ENCODE measurements at regions not wholly inside any gene's neighbourhood (a gene's known extent, or its start where the extent isn't known, plus 50 kb on each side); places are given as distances from the start of the nearest gene placed in this dataset.

GRCh38 chr6:142013287-142013686 lies 119.4 kb upstream of the GJE1 start:
- Histone ChIP-seq H3K4me1 (ENCODE audit: insufficient read depth) (no peaks in the 10 kb centered on the region), H3K9me3 (ENCODE audit: low read depth) (no peaks in the 10 kb centered on the region), H3K9me2 (replicated peaks; ENCODE audit: insufficient read depth) (no peaks in the 10 kb centered on the region), H2AFZ (no peak overlapping the region), H3K27ac (no peak overlapping the region), H4K20me1 (ENCODE audit: insufficient read depth, poor library complexity, severe bottlenecking) (no peaks in the 10 kb centered on the region), H3K36me3 (replicated peaks; ENCODE audit: insufficient read depth, low read depth) (no peaks in the 10 kb centered on the region), H3K4me2 (no peak overlapping the region), H3K27me3 (no peaks in the 10 kb centered on the region), H3K4me3 (no peak overlapping the region), H3K79me2 (no peaks in the 10 kb centered on the region)
- TF ChIP-seq CTCF (IDR thresholded peaks at IDR 0.05; ENCODE audit: poor library complexity) = no peak
- no peak for TF ChIP-seq EZH2 (IDR thresholded peaks at IDR 0.05; ENCODE audit: borderline replicate concordance)
- no peak for TF ChIP-seq EZH2phosphoT487 (IDR thresholded peaks at IDR 0.05; ENCODE audit: low read depth, severe bottlenecking, unreplicated experiment)
- no peak for DNase-seq (ENCODE audit: low spot score)

- Histone ChIP-seq H3K4me2 (no peak overlapping the region), H3K27me3 (no peaks in the 10 kb centered on the region), H4K20me1 (ENCODE audit: insufficient read depth, poor library complexity, severe bottlenecking) (no peaks in the 10 kb centered on the region), H3K36me3 (replicated peaks; ENCODE audit: insufficient read depth, low read depth) (no peaks in the 10 kb centered on the region), H2AFZ (no peak overlapping the region), H3K27ac (no peak overlapping the region), H3K9me2 (replicated peaks; ENCODE audit: insufficient read depth) (no peaks in the 10 kb centered on the region), H3K79me2 (no peaks in the 10 kb centered on the region), H3K4me3 (no peak overlapping the region), H3K9me3 (ENCODE audit: low read depth) (no peaks in the 10 kb centered on the region), H3K4me1 (ENCODE audit: insufficient read depth) (no peaks in the 10 kb centered on the region)
- DNase-seq (ENCODE audit: low spot score) = no peak
- TF ChIP-seq EZH2phosphoT487 (IDR thresholded peaks at IDR 0.05; ENCODE audit: low read depth, severe bottlenecking, unreplicated experiment) (no peak), EZH2 (IDR thresholded peaks at IDR 0.05; ENCODE audit: borderline replicate concordance) (no peak), CTCF (IDR thresholded peaks at IDR 0.05; ENCODE audit: poor library complexity) (no peak)
- WGBS (ENCODE audit: low lambda C conversion rate, missing lambda C conversion rate) = 61% methylated on average over 1 of the region's 1 CpG
Observed at GRCh38 chr6:142011775-142012174, 121.0 kb upstream of the GJE1 start.

- H3K27ac ChIP-seq = no peak overlapping the region
- no peaks in the 10 kb centered on the region for H3K9me3 ChIP-seq (ENCODE audit: low read depth)
- no peak overlapping the region for H3K4me3 ChIP-seq
- no peak for TF ChIP-seq EZH2phosphoT487 (IDR thresholded peaks at IDR 0.05; ENCODE audit: low read depth, severe bottlenecking, unreplicated experiment)
- no peak for TF ChIP-seq CTCF (IDR thresholded peaks at IDR 0.05; ENCODE audit: poor library complexity)
- no peak for TF ChIP-seq EZH2 (IDR thresholded peaks at IDR 0.05; ENCODE audit: borderline replicate concordance)
- no peaks in the 10 kb centered on the region for H3K4me1 ChIP-seq (ENCODE audit: insufficient read depth)
- no peaks in the 10 kb centered on the region for H3K27me3 ChIP-seq
- H3K9me2 ChIP-seq (replicated peaks; ENCODE audit: insufficient read depth) = no peaks in the 10 kb centered on the region
- H3K4me2 ChIP-seq = no peak overlapping the region
- no peaks in the 10 kb centered on the region for H3K79me2 ChIP-seq
- H3K36me3 ChIP-seq (replicated peaks; ENCODE audit: insufficient read depth, low read depth) = no peaks in the 10 kb centered on the region
- H2AFZ ChIP-seq = no peak overlapping the region
- no peak for DNase-seq (ENCODE audit: low spot score)
- no peaks in the 10 kb centered on the region for H4K20me1 ChIP-seq (ENCODE audit: insufficient read depth, poor library complexity, severe bottlenecking)
Observed at GRCh38 chr6:142011156-142011555, 121.6 kb upstream of the GJE1 start.

- Histone ChIP-seq H2AFZ (no peak overlapping the region), H3K4me2 (no peak overlapping the region)
Observed at GRCh38 chr6:142009647-142010046, 123.1 kb upstream of the GJE1 start.

More at GRCh38 chr6:142009647-142010046, 123.1 kb upstream of the GJE1 start:
- no peaks in the 10 kb centered on the region for H4K20me1 ChIP-seq (ENCODE audit: insufficient read depth, poor library complexity, severe bottlenecking)
- H3K9me3 ChIP-seq (ENCODE audit: low read depth) = no peaks in the 10 kb centered on the region
- no peaks in the 10 kb centered on the region for H3K36me3 ChIP-seq (replicated peaks; ENCODE audit: insufficient read depth, low read depth)
- TF ChIP-seq EZH2phosphoT487 (IDR thresholded peaks at IDR 0.05; ENCODE audit: low read depth, severe bottlenecking, unreplicated experiment) = no peak
- TF ChIP-seq CTCF (IDR thresholded peaks at IDR 0.05; ENCODE audit: poor library complexity) = no peak
- TF ChIP-seq EZH2 (IDR thresholded peaks at IDR 0.05; ENCODE audit: borderline replicate concordance) = no peak
- no peaks in the 10 kb centered on the region for H3K9me2 ChIP-seq (replicated peaks; ENCODE audit: insufficient read depth)
- H3K27me3 ChIP-seq = no peaks in the 10 kb centered on the region
- H3K79me2 ChIP-seq = no peaks in the 10 kb centered on the region
- WGBS (ENCODE audit: low lambda C conversion rate, missing lambda C conversion rate) = 26% methylated on average over 2 of the region's 2 CpGs
- no peak overlapping the region for H3K27ac ChIP-seq
- no peak overlapping the region for H3K4me3 ChIP-seq
- H3K4me1 ChIP-seq (ENCODE audit: insufficient read depth) = no peaks in the 10 kb centered on the region
- no peak for DNase-seq (ENCODE audit: low spot score)

Measured in hepatocyte (in vitro differentiated cells).